ENCODE measurements at regions not wholly inside any gene's neighbourhood (a gene's known extent, or its start where the extent isn't known, plus 50 kb on each side); places are given as distances from the start of the nearest gene placed in this dataset.
"Not testable (repeated sequence)": the region's sequence is repeated elsewhere in the genome, so short reads cannot be mapped to it uniquely, and the experiment has no call there.

DNA sequence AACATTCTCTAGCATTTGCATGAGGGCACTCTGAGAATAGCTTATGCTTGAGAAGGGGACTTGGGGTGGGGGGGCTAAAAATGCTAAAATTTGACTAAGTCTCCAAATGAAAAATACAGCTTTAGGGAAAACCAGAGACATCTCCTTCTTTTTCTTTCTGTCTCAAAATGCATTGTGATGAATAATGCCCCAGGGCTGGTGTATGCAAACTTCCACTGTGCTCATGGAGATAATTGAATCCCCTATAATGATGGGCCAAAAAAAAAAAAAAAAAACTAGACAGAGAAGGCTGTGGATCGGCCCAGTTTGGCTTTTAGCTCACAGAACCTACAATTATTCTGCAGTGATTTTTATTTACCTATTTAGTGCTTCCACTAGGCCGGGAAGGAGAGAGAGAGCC, 147.9 kb upstream of the RORA start:
- H3K27me3 Mint-ChIP-seq = peaks cover 5% of the 10 kb centered on the region
- no peak overlapping the region for H3K4me3 Mint-ChIP-seq
- no peaks in the 10 kb centered on the region for H3K36me3 Mint-ChIP-seq (ENCODE audit: low read depth)
- no peak for DNase-seq
- H3K9me3 Mint-ChIP-seq = no peaks in the 10 kb centered on the region
- H3K27ac Mint-ChIP-seq = no peak overlapping the region
- H3K4me1 Mint-ChIP-seq (ENCODE audit: low read depth) = no peaks in the 10 kb centered on the region

- Mint-ChIP-seq H3K36me3 (ENCODE audit: low read depth) (no peaks in the 10 kb centered on the region), H3K27me3 (peaks cover 5% of the 10 kb centered on the region), H3K4me1 (ENCODE audit: low read depth) (no peaks in the 10 kb centered on the region), H3K9me3 (no peaks in the 10 kb centered on the region), H3K4me3 (no peak overlapping the region), H3K27ac (no peak overlapping the region)
- no peak for DNase-seq
Measured at GRCh38 chr15:61376516-61376915, 147.4 kb upstream of the RORA start.

- Mint-ChIP-seq H3K36me3 (ENCODE audit: low read depth) (no peaks in the 10 kb centered on the region), H3K27ac (no peak overlapping the region), H3K27me3 (peaks cover 8% of the 10 kb centered on the region), H3K9me3 (no peaks in the 10 kb centered on the region), H3K4me3 (no peak overlapping the region), H3K4me1 (ENCODE audit: low read depth) (no peaks in the 10 kb centered on the region)
- no peak for DNase-seq
Measured at GRCh38 chr15:61374848-61375247, 145.7 kb upstream of the RORA start.

DNA sequence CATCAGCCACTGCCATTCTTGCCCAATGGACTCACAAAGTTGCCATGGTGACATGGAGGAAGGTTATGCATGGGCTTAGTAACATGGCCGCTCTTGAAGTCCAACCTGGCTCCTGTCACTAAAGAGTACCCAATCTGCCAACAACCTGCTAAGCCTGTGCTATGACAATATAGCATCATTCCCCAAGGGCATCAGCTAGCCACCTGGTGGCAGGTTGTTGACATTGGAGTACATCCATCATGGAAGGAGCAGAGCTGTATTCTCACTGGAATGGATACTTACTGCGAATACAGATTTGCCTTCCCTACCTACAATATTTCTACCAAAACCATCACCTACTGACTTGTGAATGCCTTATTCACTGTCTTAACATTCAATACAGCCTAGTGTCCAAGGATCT, 138.9 kb upstream of the RORA start:
- Mint-ChIP-seq H3K4me3 (no peak overlapping the region), H3K36me3 (ENCODE audit: low read depth) (no peaks in the 10 kb centered on the region), H3K4me1 (ENCODE audit: low read depth) (no peaks in the 10 kb centered on the region), H3K27ac (no peak overlapping the region), H3K9me3 (peaks cover 10% of the 10 kb centered on the region), H3K27me3 (peaks cover 27% of the 10 kb centered on the region)
- no peak for DNase-seq

- no peaks in the 10 kb centered on the region for H3K36me3 Mint-ChIP-seq (ENCODE audit: low read depth)
- H3K27me3 Mint-ChIP-seq = peaks cover 37% of the 10 kb centered on the region
- no peak overlapping the region for H3K27ac Mint-ChIP-seq
- peaks cover 13% of the 10 kb centered on the region for H3K9me3 Mint-ChIP-seq
- H3K4me1 Mint-ChIP-seq (ENCODE audit: low read depth) = no peaks in the 10 kb centered on the region
- H3K4me3 Mint-ChIP-seq = no peak overlapping the region
- no peak for DNase-seq
Measured at GRCh38 chr15:61364871-61365270, 135.8 kb upstream of the RORA start.

- peaks cover 39% of the 10 kb centered on the region for H3K27me3 Mint-ChIP-seq
- H3K9me3 Mint-ChIP-seq = peaks cover 16% of the 10 kb centered on the region
- H3K4me1 Mint-ChIP-seq (ENCODE audit: low read depth); H3K36me3 Mint-ChIP-seq (ENCODE audit: low read depth); H3K27ac Mint-ChIP-seq; DNase-seq; H3K4me3 Mint-ChIP-seq: not testable (repeated sequence)
Measured at GRCh38 chr15:61362912-61363311, 133.8 kb upstream of the RORA start.

DNA sequence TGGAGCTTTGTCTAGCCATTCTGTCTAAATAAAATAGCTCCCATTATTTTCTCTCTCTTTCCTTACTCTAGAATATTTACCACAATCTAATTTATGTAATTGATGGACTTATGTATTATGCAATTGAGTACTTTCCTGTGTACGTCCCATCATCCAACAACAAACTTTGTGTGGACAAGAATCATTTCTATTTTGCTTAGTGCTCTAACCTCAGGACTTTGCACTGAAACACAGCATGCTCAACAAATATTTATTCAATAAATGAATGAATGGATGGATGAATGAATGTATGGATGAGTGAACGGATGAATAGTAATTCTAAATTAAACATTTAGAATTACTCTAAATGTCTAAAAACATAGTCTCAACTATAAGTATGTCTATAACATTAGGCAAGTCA, 115.2 kb upstream of the RORA start:
- DNase-seq = no peak
- H3K9me3 Mint-ChIP-seq = peaks cover 4% of the 10 kb centered on the region
- peaks cover 18% of the 10 kb centered on the region for H3K27me3 Mint-ChIP-seq
- H3K4me3 Mint-ChIP-seq = no peak overlapping the region
- no peak overlapping the region for H3K27ac Mint-ChIP-seq
- no peaks in the 10 kb centered on the region for H3K36me3 Mint-ChIP-seq (ENCODE audit: low read depth)
- no peaks in the 10 kb centered on the region for H3K4me1 Mint-ChIP-seq (ENCODE audit: low read depth)

- Mint-ChIP-seq H3K9me3 (peaks cover 4% of the 10 kb centered on the region), H3K4me3 (no peak overlapping the region), H3K4me1 (ENCODE audit: low read depth) (no peaks in the 10 kb centered on the region), H3K27ac (no peak overlapping the region), H3K27me3 (peaks cover 30% of the 10 kb centered on the region), H3K36me3 (ENCODE audit: low read depth) (no peaks in the 10 kb centered on the region)
- DNase-seq = no peak
Measured at GRCh38 chr15:61342390-61342789, 113.3 kb upstream of the RORA start.

GRCh38 chr15:61339516-61339915, 110.4 kb upstream of the RORA start:
- Mint-ChIP-seq H3K4me3 (no peak overlapping the region), H3K4me1 (ENCODE audit: low read depth) (no peaks in the 10 kb centered on the region)

DNA sequence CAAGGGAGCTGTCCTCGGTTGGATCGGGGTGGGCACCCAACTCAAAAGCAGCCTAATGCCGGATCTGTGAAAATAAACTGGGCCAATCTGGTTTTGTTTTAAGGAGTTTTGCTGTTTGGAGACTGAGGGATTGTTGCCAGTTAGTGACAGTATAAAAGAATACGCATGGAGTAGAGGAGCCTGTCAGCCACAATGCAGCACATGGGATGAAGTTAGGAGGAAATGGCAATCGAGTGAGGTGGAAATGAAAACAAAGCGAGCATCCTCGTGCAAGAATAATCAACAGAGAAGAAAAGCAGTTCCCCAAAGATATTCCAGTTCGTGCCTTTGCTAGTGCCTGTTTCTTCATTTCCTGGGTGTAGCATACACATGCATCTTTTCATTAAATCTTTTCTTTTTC, 108.4 kb upstream of the RORA start:
- Mint-ChIP-seq H3K36me3 (ENCODE audit: low read depth) (no peaks in the 10 kb centered on the region), H3K4me3 (no peak overlapping the region), H3K27me3 (peaks cover 31% of the 10 kb centered on the region), H3K9me3 (no peaks in the 10 kb centered on the region), H3K27ac (no peak overlapping the region), H3K4me1 (ENCODE audit: low read depth) (no peaks in the 10 kb centered on the region)
- DNase-seq = no peak

More at GRCh38 chr15:61339516-61339915, 110.4 kb upstream of the RORA start:
- Mint-ChIP-seq H3K27ac (no peak overlapping the region), H3K36me3 (ENCODE audit: low read depth) (no peaks in the 10 kb centered on the region), H3K27me3 (peaks cover 25% of the 10 kb centered on the region), H3K9me3 (peaks cover 4% of the 10 kb centered on the region)
- DNase-seq = no peak

GRCh38 chr15:61336026-61336638, 107.0 kb upstream of the RORA start:
- Mint-ChIP-seq H3K27me3 (peaks cover 35% of the 10 kb centered on the region), H3K4me1 (ENCODE audit: low read depth) (no peaks in the 10 kb centered on the region), H3K9me3 (no peaks in the 10 kb centered on the region), H3K27ac (no peak overlapping the region), H3K4me3 (no peak overlapping the region), H3K36me3 (ENCODE audit: low read depth) (no peaks in the 10 kb centered on the region)
- no peak for DNase-seq

DNA sequence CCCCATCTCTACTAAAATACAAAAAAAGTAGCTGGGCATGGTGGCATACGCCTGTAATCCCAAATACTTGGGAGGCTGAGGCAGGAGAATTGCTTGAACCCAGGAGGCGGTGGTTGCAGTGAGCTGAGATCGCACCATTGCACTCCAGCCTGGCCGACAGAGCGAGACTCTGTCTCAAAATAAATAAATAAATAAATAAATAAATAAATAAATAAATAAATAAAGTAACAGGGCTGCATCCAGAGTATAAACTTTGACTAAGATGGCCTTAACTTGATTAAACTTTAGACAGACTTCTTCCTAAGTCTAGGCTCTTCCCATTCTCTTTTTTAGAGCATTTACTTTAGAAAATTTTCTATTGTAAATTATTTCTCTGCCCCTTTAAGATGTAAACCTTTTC, 105.6 kb upstream of the RORA start:
- not testable (repeated sequence) for H3K27ac Mint-ChIP-seq; DNase-seq; H3K4me1 Mint-ChIP-seq (ENCODE audit: low read depth); H3K9me3 Mint-ChIP-seq; H3K4me3 Mint-ChIP-seq; H3K36me3 Mint-ChIP-seq (ENCODE audit: low read depth)
- H3K27me3 Mint-ChIP-seq = peaks cover 35% of the 10 kb centered on the region

DNA sequence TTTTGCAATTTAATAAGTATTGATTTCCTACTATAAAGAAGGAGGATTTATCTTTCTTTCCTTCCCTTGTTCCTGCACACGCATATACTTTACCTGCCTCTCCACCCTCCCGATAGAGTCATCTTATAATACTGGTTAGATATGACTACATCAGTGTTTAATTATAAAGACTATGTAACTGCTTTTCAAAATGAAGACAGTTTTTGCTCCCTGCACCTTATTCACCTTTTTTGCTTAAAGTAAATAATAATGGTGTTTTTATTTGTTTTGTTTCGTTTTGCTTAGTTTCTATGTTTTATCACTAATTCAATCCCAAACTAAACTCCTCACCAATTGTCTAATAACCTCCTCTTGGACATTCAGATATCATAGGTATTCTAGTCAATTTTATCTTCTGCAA, 101.9 kb upstream of the RORA start:
- no peak overlapping the region for H3K4me3 Mint-ChIP-seq
- H3K27me3 Mint-ChIP-seq = peaks cover 16% of the 10 kb centered on the region
- DNase-seq = no peak
- H3K27ac Mint-ChIP-seq = no peak overlapping the region
- H3K36me3 Mint-ChIP-seq (ENCODE audit: low read depth) = no peaks in the 10 kb centered on the region
- H3K4me1 Mint-ChIP-seq (ENCODE audit: low read depth) = no peaks in the 10 kb centered on the region
- no peaks in the 10 kb centered on the region for H3K9me3 Mint-ChIP-seq

- no peaks in the 10 kb centered on the region for H3K4me1 Mint-ChIP-seq (ENCODE audit: low read depth)
- H3K4me3 Mint-ChIP-seq = no peak overlapping the region
- H3K9me3 Mint-ChIP-seq = no peaks in the 10 kb centered on the region
- DNase-seq = no peak
- H3K27me3 Mint-ChIP-seq = peaks cover 17% of the 10 kb centered on the region
- H3K27ac Mint-ChIP-seq = no peak overlapping the region
- H3K36me3 Mint-ChIP-seq (ENCODE audit: low read depth) = no peaks in the 10 kb centered on the region
Measured at GRCh38 chr15:61327019-61327631, 98.0 kb upstream of the RORA start.

- Mint-ChIP-seq H3K27me3 (peaks cover 26% of the 10 kb centered on the region), H3K4me3 (no peak overlapping the region), H3K9me3 (no peaks in the 10 kb centered on the region), H3K4me1 (ENCODE audit: low read depth) (no peaks in the 10 kb centered on the region), H3K27ac (no peak overlapping the region), H3K36me3 (ENCODE audit: low read depth) (no peaks in the 10 kb centered on the region)
- DNase-seq = no peak
Measured at GRCh38 chr15:61319892-61320291, 90.8 kb upstream of the RORA start.
